ENCODE measurements at regions not wholly inside any gene's neighbourhood (a gene's known extent, or its start where the extent isn't known, plus 50 kb on each side); places are given as distances from the start of the nearest gene placed in this dataset.

- TF ChIP-seq CTCF (IDR thresholded peaks at IDR 0.05; ENCODE audit: low read length) (no peak), EZH2phosphoT487 (IDR thresholded peaks at IDR 0.05; ENCODE audit: low read length) (no peak), EZH2 (optimal IDR thresholded peaks at IDR 0.05; ENCODE audit: low read depth, low read length) (no peak)
These were observed 329.5 kb downstream of the CRPPA start for GRCh38 chr7:16091701-16092310.

Measured in MM.1S (cell line).